GM12878 (cell line): ENCODE measurements at regions not wholly inside any gene's neighbourhood (a gene's known extent, or its start where the extent isn't known, plus 50 kb on each side); places are given as distances from the start of the nearest gene placed in this dataset.

Source experiments
- ATAC-seq: fragments of 200-7000 bp; cut with Tn5 transposase; 3 replicates; pipeline ENCODE4 v1.9.1; 2020; ENCODE audit warnings: mild to moderate bottlenecking, moderate library complexity
- BruUV-seq: library from RNA; stranded (reverse); fragments of 400-500 nt; replicated peaks from 2 replicates; lab custom pipeline; 2021; lab: Mats Ljungman, UMichigan
- CTCF ChIA-PET: fragments of 300-600 bp; sonication (Branson Sonifier 250); formaldehyde crosslinking; extraction: SDS; loops from one replicate; lab custom pipeline; 2021; ENCODE audit warnings: inconsistent platforms; lab: Yijun Ruan, JAX
- POLR2A ChIA-PET: fragments of 350-600 bp; formaldehyde crosslinking; extraction: SDS; loops from one replicate; lab custom pipeline; 2021; ENCODE audit warnings: inconsistent platforms; lab: Charles Lee
- RAD21 ChIA-PET: fragments of 300-600 bp; sonication (Branson Sonifier 250); formaldehyde crosslinking; loops from one replicate; lab custom pipeline; 2023; ENCODE audit warnings: antibody characterized with exemption; ENCODE audit not compliant: unreplicated experiment; lab: Charles Lee
- SMC1A ChIA-PET: fragments of 300-600 bp; sonication (Branson Sonifier 250); formaldehyde crosslinking; loops from one replicate; lab custom pipeline; 2023; ENCODE audit not compliant: unreplicated experiment, uncharacterized antibody; lab: Charles Lee
- DNase-seq: peaks from one replicate; pipeline ENCODE4 v3.0.0-alpha.2; 2011; ENCODE audit warnings: low read depth, low spot score
- FAIRE-seq: peaks from 3 replicates; lab custom pipeline; 2011; peaks lifted over from hg19 to GRCh38; lab: Jason Lieb, UNC
- H2AFZ ChIP-seq: 2 replicates; pipeline ENCODE4 v1.6.0; 2011; ENCODE audit warnings: low read depth, low read length, control low read depth; ENCODE audit not compliant: control insufficient read depth
- H3K27ac ChIP-seq: 2 replicates; pipeline ENCODE4 v1.5.1; 2011; ENCODE audit warnings: control low read depth; ENCODE audit not compliant: control insufficient read depth, insufficient read depth
- H3K27me3 ChIP-seq, 2 experiments: replicated peaks in 1 of 2; 2 replicates each; pipeline versions ENCODE4 v1.6.0 to v1.6.1; 2011; ENCODE audit warnings: low read length in 1 of 2; ENCODE audit not compliant: control insufficient read depth in 2 of 2, insufficient read depth in 2 of 2
- H3K36me3 ChIP-seq, 2 experiments: 2 replicates each; pipeline ENCODE4 v1.5.1; 2011; ENCODE audit warnings: low read length in 1 of 2; ENCODE audit not compliant: control insufficient read depth in 2 of 2, insufficient read depth in 2 of 2
- H3K4me1 ChIP-seq: 2 replicates; pipeline ENCODE4 v1.6.1; 2011; ENCODE audit warnings: mild to moderate bottlenecking, low read length, moderate library complexity, mixed read lengths; ENCODE audit not compliant: control insufficient read depth, insufficient read depth
- H3K4me2 ChIP-seq: 2 replicates; pipeline ENCODE4 v1.6.0; 2011; ENCODE audit warnings: control low read depth; ENCODE audit not compliant: control insufficient read depth, insufficient read depth
- H3K4me3 ChIP-seq: fragments of 200-600 bp; sonication (generic); 2 replicates; pipeline ENCODE4 v1.5.1; 2016
- H3K79me2 ChIP-seq: 2 replicates; pipeline ENCODE4 v1.6.0; 2011; ENCODE audit warnings: low read length; ENCODE audit not compliant: control insufficient read depth, insufficient read depth
- H3K9ac ChIP-seq: 2 replicates; pipeline ENCODE4 v1.8.0; 2011; ENCODE audit warnings: low read length, control low read depth, mixed read lengths; ENCODE audit not compliant: control insufficient read depth, insufficient read depth
- H3K9me3 ChIP-seq: replicated peaks from 3 replicates; pipeline ENCODE4 v1.5.1; 2011; ENCODE audit warnings: mild to moderate bottlenecking, low read length; ENCODE audit not compliant: control insufficient read depth, insufficient read depth
- H4K20me1 ChIP-seq: 2 replicates; pipeline ENCODE4 v1.6.0; 2011; ENCODE audit not compliant: control insufficient read depth, insufficient read depth
- BCL11A ChIP-seq: IDR thresholded peaks from 2 replicates; pipeline ENCODE4 v1.6.1; 2011; ENCODE audit warnings: low read depth, low read length
- CREM ChIP-seq: IDR thresholded peaks from 2 replicates; pipeline ENCODE4 v1.6.1; 2014; ENCODE audit warnings: antibody characterized with exemption, low read depth
- FOS ChIP-seq: IDR thresholded peaks from 3 replicates; pipeline ENCODE4 v1.6.1; 2011; ENCODE audit warnings: borderline replicate concordance; ENCODE audit not compliant: insufficient read length; ENCODE audit errors: extremely low read depth
- RUNX3 ChIP-seq: IDR thresholded peaks from 2 replicates; pipeline ENCODE4 v1.6.1; 2012; ENCODE audit warnings: low read length, inconsistent platforms
- TCF12 ChIP-seq: IDR thresholded peaks from 2 replicates; pipeline ENCODE4 v1.6.1; 2011; ENCODE audit warnings: low read depth, mild to moderate bottlenecking, low read length
- YBX1 ChIP-seq: fragments of 450-650 bp; IDR thresholded peaks from 2 replicates; pipeline ENCODE4 v1.6.1; 2016; ENCODE audit warnings: antibody characterized with exemption
- ZBED1 ChIP-seq: IDR thresholded peaks from 2 replicates; pipeline ENCODE4 v1.6.1; 2016; ENCODE audit warnings: borderline replicate concordance
- WGBS: methylation state at CpG from one replicate; pipeline ENCODE4 v1.1.6; 2016; ENCODE audit warnings: low lambda C conversion rate; ENCODE audit not compliant: insufficient replicate concordance, insufficient coverage; ENCODE audit errors: missing lambda C conversion rate; 5-methylcytosine and 5-hydroxymethylcytosine counted together
- in situ Hi-C: fragments of 300-500 bp; cut with MboI; formaldehyde crosslinking; loops from 9 replicates; pipeline ENCODE4 v1.14.3; 2018; ENCODE audit warnings: mixed read lengths
- intact Hi-C: fragments of 100-400 bp; cut with micrococcal nuclease; formaldehyde crosslinking; loops from one replicate; pipeline ENCODE4 v1.14.2; 2022; ENCODE audit not compliant: unreplicated experiment
- TF ChIP-seq, protein P1 (sequence below): IDR thresholded peaks from 2 replicates; pipeline ENCODE4 v1.6.1; 2011; ENCODE audit warnings: borderline replicate concordance, low read depth, mild to moderate bottlenecking, moderate library complexity, low read length; ENCODE audit not compliant: insufficient read depth, poor library complexity, severe bottlenecking
- TF ChIP-seq, protein P2 (sequence below): fragments of 450-650 bp; IDR thresholded peaks from 2 replicates; pipeline ENCODE4 v1.6.1; 2014; ENCODE audit warnings: mild to moderate bottlenecking
- TF ChIP-seq, protein P3 (sequence below): fragments of 450-650 bp; IDR thresholded peaks from 2 replicates; pipeline ENCODE4 v1.6.1; 2017; ENCODE audit warnings: mild to moderate bottlenecking, moderate library complexity

DNA sequence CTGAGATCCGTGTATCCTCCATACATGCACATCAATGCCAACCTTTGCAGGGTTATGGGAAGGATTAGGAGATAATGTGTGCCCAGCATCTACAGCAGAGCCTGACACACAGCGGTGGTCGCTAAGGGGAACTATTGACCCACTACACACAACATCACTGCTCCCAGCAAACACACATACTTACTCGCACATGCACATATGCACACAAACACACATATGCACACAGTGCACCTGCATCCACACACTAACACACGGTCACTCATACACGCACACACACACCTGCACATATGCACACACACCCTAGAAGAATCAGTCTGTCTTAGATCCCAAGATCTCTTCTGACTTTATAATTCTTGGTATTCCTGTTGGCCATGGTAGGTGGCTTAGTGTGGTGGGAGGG, 118.3 kb downstream of the GYPC start:
- peaks cover 6% of the 10 kb centered on the region for H3K4me1 ChIP-seq
- no peak for DNase-seq
- in situ Hi-C loops (loop anchor here (5.0 kb wide), 1 partner anchor 247 kb away; no protein-coding TSS in a partner anchor), intact Hi-C loops (loop anchor here (10.0 kb wide), 1 partner anchor 1969 kb away; no protein-coding TSS in a partner anchor)
- WGBS = 61% methylated on average over 6 of the region's 6 CpGs
- CTCF ChIA-PET = interaction anchor here (7.6 kb wide), 1 partner anchor 246 kb away, joined by 124 read pairs; no protein-coding TSS in a partner anchor
- SMC1A ChIA-PET = interaction anchor here (1.7 to 6.4 kb wide), 2 partner anchors 246 kb away, joined by 6 to 58 read pairs; no protein-coding TSS in a partner anchor
- H3K27ac ChIP-seq = no peak overlapping the region
- no peak overlapping the region for H3K4me3 ChIP-seq
- no peaks in the 10 kb centered on the region for H3K27me3 ChIP-seq
- no peak overlapping the region for H3K4me2 ChIP-seq
- no peaks in the 10 kb centered on the region for H3K36me3 ChIP-seq
- FAIRE-seq = no peak
- RAD21 ChIA-PET = interaction anchor here (0.9 to 1.2 kb wide), 3 partner anchors 197 to 246 kb away, joined by 3 to 7 read pairs (median 4); no protein-coding TSS in a partner anchor
- TF ChIP-seq, protein P1, sequence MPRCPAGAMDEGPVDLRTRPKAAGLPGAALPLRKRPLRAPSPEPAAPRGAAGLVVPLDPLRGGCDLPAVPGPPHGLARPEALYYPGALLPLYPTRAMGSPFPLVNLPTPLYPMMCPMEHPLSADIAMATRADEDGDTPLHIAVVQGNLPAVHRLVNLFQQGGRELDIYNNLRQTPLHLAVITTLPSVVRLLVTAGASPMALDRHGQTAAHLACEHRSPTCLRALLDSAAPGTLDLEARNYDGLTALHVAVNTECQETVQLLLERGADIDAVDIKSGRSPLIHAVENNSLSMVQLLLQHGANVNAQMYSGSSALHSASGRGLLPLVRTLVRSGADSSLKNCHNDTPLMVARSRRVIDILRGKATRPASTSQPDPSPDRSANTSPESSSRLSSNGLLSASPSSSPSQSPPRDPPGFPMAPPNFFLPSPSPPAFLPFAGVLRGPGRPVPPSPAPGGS = peak; percentile 91
- TF ChIP-seq TCF12 = no peak
- TF ChIP-seq, all 136 proteins: peak for 1
- no peaks in the 10 kb centered on the region for H4K20me1 ChIP-seq
- H2AFZ ChIP-seq = no peak overlapping the region
- H3K79me2 ChIP-seq = no peaks in the 10 kb centered on the region
- ATAC-seq = no peak
- H3K9me3 ChIP-seq = no peaks in the 10 kb centered on the region
- H3K9ac ChIP-seq = no peak overlapping the region
- POLR2A ChIA-PET = no interaction called here
- BruUV-seq = no TSS peak

DNA sequence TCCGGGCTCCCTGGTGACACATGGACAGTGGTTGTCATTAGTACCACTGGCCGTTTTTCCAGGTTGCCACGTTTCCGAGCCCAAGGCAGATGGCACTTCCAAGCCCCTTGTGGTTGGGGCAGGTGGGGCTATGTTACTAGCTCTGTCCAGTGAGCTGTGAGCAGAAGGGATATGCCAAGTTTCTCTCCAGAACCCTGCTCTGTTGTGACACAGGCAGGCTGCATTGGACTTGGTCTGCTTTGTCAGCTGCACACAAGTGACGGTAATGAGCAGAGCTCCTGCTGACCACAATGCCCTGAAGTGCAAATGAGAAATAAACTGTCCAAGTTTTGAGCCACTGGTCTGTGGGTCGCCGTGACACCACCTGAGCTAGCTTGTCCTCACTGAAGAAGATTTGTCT, 118.8 kb downstream of the GYPC start:
- RAD21 ChIA-PET = interaction anchor here (0.9 to 1.2 kb wide), 3 partner anchors 197 to 246 kb away, joined by 3 to 7 read pairs (median 4); no protein-coding TSS in a partner anchor
- 34% methylated on average over 7 of the region's 7 CpGs for WGBS
- POLR2A ChIA-PET = no interaction called here
- Histone ChIP-seq H3K27me3 (no peaks in the 10 kb centered on the region), H3K4me3 (no peak overlapping the region), H3K9me3 (no peaks in the 10 kb centered on the region), H3K36me3 (no peaks in the 10 kb centered on the region), H4K20me1 (no peaks in the 10 kb centered on the region), H3K9ac (no peak overlapping the region), H3K27ac (no peak overlapping the region), H3K79me2 (no peaks in the 10 kb centered on the region), H3K4me2 (no peak overlapping the region), H2AFZ (no peak overlapping the region), H3K4me1 (peaks cover 6% of the 10 kb centered on the region)
- BruUV-seq = no TSS peak
- ATAC-seq = no peak
- FAIRE-seq = no peak
- no peak for DNase-seq
- in situ Hi-C loops = loop anchor here (5.0 kb wide), 1 partner anchor 247 kb away; no protein-coding TSS in a partner anchor
- CTCF ChIA-PET = interaction anchor here (7.6 kb wide), 1 partner anchor 247 kb away, joined by 124 read pairs; no protein-coding TSS in a partner anchor
- intact Hi-C loops = loop anchor here (5.0 to 10.0 kb wide), 2 partner anchors 117 to 1970 kb away; partner anchors contain the start of gene GYPC
- SMC1A ChIA-PET = interaction anchor here (0.9 to 6.4 kb wide), 2 partner anchors 125 to 247 kb away, joined by 3 to 58 read pairs; no protein-coding TSS in a partner anchor
- no peak for TF ChIP-seq BCL11A
- TF ChIP-seq ZBED1 = no peak
- TF ChIP-seq RUNX3 = no peak
- no peak for TF ChIP-seq CREM
- TF ChIP-seq FOS = no peak
- TF ChIP-seq, protein P2, sequence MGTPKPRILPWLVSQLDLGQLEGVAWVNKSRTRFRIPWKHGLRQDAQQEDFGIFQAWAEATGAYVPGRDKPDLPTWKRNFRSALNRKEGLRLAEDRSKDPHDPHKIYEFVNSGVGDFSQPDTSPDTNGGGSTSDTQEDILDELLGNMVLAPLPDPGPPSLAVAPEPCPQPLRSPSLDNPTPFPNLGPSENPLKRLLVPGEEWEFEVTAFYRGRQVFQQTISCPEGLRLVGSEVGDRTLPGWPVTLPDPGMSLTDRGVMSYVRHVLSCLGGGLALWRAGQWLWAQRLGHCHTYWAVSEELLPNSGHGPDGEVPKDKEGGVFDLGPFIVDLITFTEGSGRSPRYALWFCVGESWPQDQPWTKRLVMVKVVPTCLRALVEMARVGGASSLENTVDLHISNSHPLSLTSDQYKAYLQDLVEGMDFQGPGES = no peak
- TF ChIP-seq, protein P3, sequence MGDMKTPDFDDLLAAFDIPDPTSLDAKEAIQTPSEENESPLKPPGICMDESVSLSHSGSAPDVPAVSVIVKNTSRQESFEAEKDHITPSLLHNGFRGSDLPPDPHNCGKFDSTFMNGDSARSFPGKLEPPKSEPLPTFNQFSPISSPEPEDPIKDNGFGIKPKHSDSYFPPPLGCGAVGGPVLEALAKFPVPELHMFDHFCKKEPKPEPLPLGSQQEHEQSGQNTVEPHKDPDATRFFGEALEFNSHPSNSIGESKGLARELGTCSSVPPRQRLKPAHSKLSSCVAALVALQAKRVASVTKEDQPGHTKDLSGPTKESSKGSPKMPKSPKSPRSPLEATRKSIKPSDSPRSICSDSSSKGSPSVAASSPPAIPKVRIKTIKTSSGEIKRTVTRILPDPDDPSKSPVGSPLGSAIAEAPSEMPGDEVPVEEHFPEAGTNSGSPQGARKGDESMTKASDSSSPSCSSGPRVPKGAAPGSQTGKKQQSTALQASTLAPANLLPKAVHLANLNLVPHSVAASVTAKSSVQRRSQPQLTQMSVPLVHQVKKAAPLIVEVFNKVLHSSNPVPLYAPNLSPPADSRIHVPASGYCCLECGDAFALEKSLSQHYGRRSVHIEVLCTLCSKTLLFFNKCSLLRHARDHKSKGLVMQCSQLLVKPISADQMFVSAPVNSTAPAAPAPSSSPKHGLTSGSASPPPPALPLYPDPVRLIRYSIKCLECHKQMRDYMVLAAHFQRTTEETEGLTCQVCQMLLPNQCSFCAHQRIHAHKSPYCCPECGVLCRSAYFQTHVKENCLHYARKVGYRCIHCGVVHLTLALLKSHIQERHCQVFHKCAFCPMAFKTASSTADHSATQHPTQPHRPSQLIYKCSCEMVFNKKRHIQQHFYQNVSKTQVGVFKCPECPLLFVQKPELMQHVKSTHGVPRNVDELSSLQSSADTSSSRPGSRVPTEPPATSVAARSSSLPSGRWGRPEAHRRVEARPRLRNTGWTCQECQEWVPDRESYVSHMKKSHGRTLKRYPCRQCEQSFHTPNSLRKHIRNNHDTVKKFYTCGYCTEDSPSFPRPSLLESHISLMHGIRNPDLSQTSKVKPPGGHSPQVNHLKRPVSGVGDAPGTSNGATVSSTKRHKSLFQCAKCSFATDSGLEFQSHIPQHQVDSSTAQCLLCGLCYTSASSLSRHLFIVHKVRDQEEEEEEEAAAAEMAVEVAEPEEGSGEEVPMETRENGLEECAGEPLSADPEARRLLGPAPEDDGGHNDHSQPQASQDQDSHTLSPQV = no peak
- TF ChIP-seq YBX1 = no peak
